Caco-2 (cell line): ENCODE measurements at regions not wholly inside any gene's neighbourhood (a gene's known extent, or its start where the extent isn't known, plus 50 kb on each side); places are given as distances from the start of the nearest gene placed in this dataset.

Experiments
- BruUV-seq: library from RNA; stranded (reverse); fragments of 400-500 nt; replicated peaks from 2 replicates; lab custom pipeline; 2021; lab: Mats Ljungman, UMichigan
- CTCF ChIA-PET: fragments of 300-600 bp; sonication (Branson Sonifier 250); formaldehyde crosslinking; loops from one replicate; lab custom pipeline; 2022; ENCODE audit warnings: antibody characterized with exemption; lab: Charles Lee
- POLR2A ChIA-PET: fragments of 300-600 bp; sonication (Branson Sonifier 250); formaldehyde crosslinking; loops from one replicate; lab custom pipeline; 2022; ENCODE audit warnings: antibody characterized with exemption; lab: Charles Lee
- DNase-seq, 2 experiments: peaks; one replicate each; pipeline versions ENCODE4 v3.0.0 to v3.0.0-alpha.2; 2020 to 2022
- H3K27me3 ChIP-seq: replicated peaks from 2 replicates; pipeline ENCODE4 v1.6.0; 2011; ENCODE audit warnings: low read length; ENCODE audit not compliant: control insufficient read depth, insufficient read depth
- H3K36me3 ChIP-seq: 2 replicates; pipeline ENCODE4 v1.5.1; 2011; ENCODE audit warnings: low read length; ENCODE audit not compliant: control insufficient read depth, insufficient read depth
- H3K4me1 ChIP-seq: fragments of 250-450 bp; sonication (Bioruptor Pico); 2 replicates; pipeline ENCODE4 v1.5.1; 2020; ENCODE audit warnings: mild to moderate bottlenecking
- H3K4me3 ChIP-seq: 2 replicates; pipeline ENCODE4 v1.5.1; 2011; ENCODE audit warnings: low read depth, mild to moderate bottlenecking, control low read depth, low read length
- H3K9me3 ChIP-seq: fragments of 250-450 bp; sonication (Bioruptor Pico); 2 replicates; pipeline ENCODE4 v1.5.1; 2020; ENCODE audit warnings: mild to moderate bottlenecking, moderate library complexity
- H3K27ac Mint-ChIP-seq: one replicate; pipeline ENCODE4 v1.8.0; 2022; ENCODE audit warnings: mixed read lengths; ENCODE audit not compliant: unreplicated experiment
- H3K27me3 Mint-ChIP-seq: one replicate; pipeline ENCODE4 v1.8.0; 2022; ENCODE audit warnings: mixed read lengths; ENCODE audit not compliant: insufficient read depth, unreplicated experiment
- H3K36me3 Mint-ChIP-seq: one replicate; pipeline ENCODE4 v1.8.0; 2022; ENCODE audit warnings: mild to moderate bottlenecking, mixed read lengths; ENCODE audit not compliant: insufficient read depth, unreplicated experiment
- H3K4me1 Mint-ChIP-seq: one replicate; pipeline ENCODE4 v1.8.0; 2022; ENCODE audit warnings: low read depth, mixed read lengths; ENCODE audit not compliant: unreplicated experiment
- H3K4me3 Mint-ChIP-seq: one replicate; pipeline ENCODE4 v1.8.0; 2022; ENCODE audit warnings: mild to moderate bottlenecking, moderate library complexity, mixed read lengths; ENCODE audit not compliant: unreplicated experiment
- H3K9me3 Mint-ChIP-seq: one replicate; pipeline ENCODE4 v1.8.0; 2022; ENCODE audit warnings: mixed read lengths; ENCODE audit not compliant: unreplicated experiment
- intact Hi-C: fragments of 100-400 bp; cut with micrococcal nuclease; formaldehyde crosslinking; loops from one replicate; pipeline ENCODE4 v1.10.0; 2022; ENCODE audit not compliant: unreplicated experiment
- TF ChIP-seq, protein P1 (sequence below), 2 experiments: fragments of 200-600 bp in 1 of 2; IDR thresholded peaks; 1 replicate in 1 of 2; 2 replicates in 1 of 2; pipeline versions ENCODE4 v1.5.1 to v1.8.0; 2011 to 2022; ENCODE audit warnings: antibody characterized with exemption in 1 of 2, control low read depth in 1 of 2, inconsistent platforms in 1 of 2, low read depth in 1 of 2, low read length in 1 of 2, mild to moderate bottlenecking in 1 of 2, moderate library complexity in 1 of 2; ENCODE audit not compliant: insufficient read depth in 1 of 2, severe bottlenecking in 1 of 2, unreplicated experiment in 1 of 2

- DNase-seq = no peak
- no peaks in the 10 kb centered on the region for H3K4me1 Mint-ChIP-seq
- peaks cover 9% of the 10 kb centered on the region for H3K9me3 Mint-ChIP-seq
- no peaks in the 10 kb centered on the region for H3K36me3 ChIP-seq
- no peak overlapping the region for H3K27ac Mint-ChIP-seq
- no peak overlapping the region for H3K4me3 ChIP-seq
- BruUV-seq = no TSS peak
- no peaks in the 10 kb centered on the region for H3K4me1 ChIP-seq
- POLR2A ChIA-PET = no interaction called here
- no peaks in the 10 kb centered on the region for H3K27me3 ChIP-seq
- CTCF ChIA-PET = no interaction called here
- H3K27me3 Mint-ChIP-seq = no peaks in the 10 kb centered on the region
- intact Hi-C loops = no loop called here
- no peaks in the 10 kb centered on the region for H3K9me3 ChIP-seq
- TF ChIP-seq, protein P1, sequence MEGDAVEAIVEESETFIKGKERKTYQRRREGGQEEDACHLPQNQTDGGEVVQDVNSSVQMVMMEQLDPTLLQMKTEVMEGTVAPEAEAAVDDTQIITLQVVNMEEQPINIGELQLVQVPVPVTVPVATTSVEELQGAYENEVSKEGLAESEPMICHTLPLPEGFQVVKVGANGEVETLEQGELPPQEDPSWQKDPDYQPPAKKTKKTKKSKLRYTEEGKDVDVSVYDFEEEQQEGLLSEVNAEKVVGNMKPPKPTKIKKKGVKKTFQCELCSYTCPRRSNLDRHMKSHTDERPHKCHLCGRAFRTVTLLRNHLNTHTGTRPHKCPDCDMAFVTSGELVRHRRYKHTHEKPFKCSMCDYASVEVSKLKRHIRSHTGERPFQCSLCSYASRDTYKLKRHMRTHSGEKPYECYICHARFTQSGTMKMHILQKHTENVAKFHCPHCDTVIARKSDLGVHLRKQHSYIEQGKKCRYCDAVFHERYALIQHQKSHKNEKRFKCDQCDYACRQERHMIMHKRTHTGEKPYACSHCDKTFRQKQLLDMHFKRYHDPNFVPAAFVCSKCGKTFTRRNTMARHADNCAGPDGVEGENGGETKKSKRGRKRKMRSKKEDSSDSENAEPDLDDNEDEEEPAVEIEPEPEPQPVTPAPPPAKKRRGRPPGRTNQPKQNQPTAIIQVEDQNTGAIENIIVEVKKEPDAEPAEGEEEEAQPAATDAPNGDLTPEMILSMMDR (IDR thresholded peaks at IDR 0.05; ENCODE audit: insufficient read depth in 1 of 2, low read depth in 1 of 2, low read length in 1 of 2, severe bottlenecking in 1 of 2, unreplicated experiment in 1 of 2) = no peak
- H3K36me3 Mint-ChIP-seq = no peaks in the 10 kb centered on the region
- no peak overlapping the region for H3K4me3 Mint-ChIP-seq
Measured at GRCh38 chr3:481111-481510, 284.5 kb downstream of the CHL1 start.

DNA sequence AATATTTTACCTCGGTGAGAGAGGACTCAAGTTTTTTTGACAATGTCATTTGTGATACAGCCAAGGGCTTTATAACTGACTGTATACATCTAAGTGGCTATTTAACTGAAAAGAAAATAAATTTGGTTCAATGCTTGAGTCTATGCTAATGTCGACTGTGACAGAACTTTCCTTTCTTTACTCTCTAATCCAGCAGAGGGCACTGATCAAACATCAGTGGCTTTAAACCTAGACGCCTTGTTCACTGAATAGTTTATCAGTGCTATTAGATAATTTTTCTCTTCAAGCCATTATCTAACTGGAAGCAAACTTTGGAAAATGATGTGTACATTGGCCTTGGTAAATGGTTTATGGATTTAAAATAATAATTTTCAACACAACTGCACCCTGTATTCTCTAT lies 285.1 kb downstream of the CHL1 start:
- DNase-seq = no peak
- no peaks in the 10 kb centered on the region for H3K27me3 ChIP-seq
- no peaks in the 10 kb centered on the region for H3K4me1 Mint-ChIP-seq
- H3K27me3 Mint-ChIP-seq = no peaks in the 10 kb centered on the region
- H3K4me3 ChIP-seq = no peak overlapping the region
- intact Hi-C loops = no loop called here
- H3K9me3 Mint-ChIP-seq = peaks cover 9% of the 10 kb centered on the region
- no peak overlapping the region for H3K27ac Mint-ChIP-seq
- no peaks in the 10 kb centered on the region for H3K9me3 ChIP-seq
- no TSS peak for BruUV-seq
- TF ChIP-seq, protein P1 (IDR thresholded peaks at IDR 0.05; ENCODE audit: insufficient read depth in 1 of 2, low read depth in 1 of 2, low read length in 1 of 2, severe bottlenecking in 1 of 2, unreplicated experiment in 1 of 2) = peak in 1 of 2 experiments; percentile 10
- H3K4me1 ChIP-seq = no peaks in the 10 kb centered on the region
- ChIA-PET POLR2A (no interaction called here), CTCF (no interaction called here)
- H3K36me3 Mint-ChIP-seq = no peaks in the 10 kb centered on the region
- H3K36me3 ChIP-seq = no peaks in the 10 kb centered on the region
- H3K4me3 Mint-ChIP-seq = no peak overlapping the region

DNA sequence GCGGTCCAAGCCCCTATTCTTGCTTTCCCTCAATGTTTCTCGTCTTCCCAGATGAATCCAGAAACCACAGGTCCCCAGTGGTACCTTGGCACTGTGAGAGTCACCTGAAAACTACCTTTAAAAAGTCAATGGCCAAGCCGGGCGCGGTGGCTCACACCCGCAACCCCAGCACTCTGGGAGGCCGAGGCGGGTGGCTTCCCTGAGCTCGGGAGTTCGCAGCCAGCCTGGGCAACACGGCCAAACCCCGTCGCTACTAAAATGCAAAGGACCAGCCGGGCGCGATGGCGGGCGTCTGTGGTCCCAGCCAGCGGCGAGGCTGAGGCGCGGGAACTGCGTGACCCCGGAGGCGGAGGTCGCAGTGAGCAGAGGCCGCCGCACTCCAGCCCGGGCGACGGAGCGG lies 285.9 kb downstream of the CHL1 start:
- BruUV-seq = no TSS peak

More for the DNA sequence above, 285.9 kb downstream of the CHL1 start:
- H3K4me1 Mint-ChIP-seq = no peaks in the 10 kb centered on the region
- no peak overlapping the region for H3K4me3 ChIP-seq
- H3K27me3 Mint-ChIP-seq = no peaks in the 10 kb centered on the region
- DNase-seq = no peak
- no peaks in the 10 kb centered on the region for H3K9me3 ChIP-seq
- no peaks in the 10 kb centered on the region for H3K27me3 ChIP-seq
- no peaks in the 10 kb centered on the region for H3K4me1 ChIP-seq
- peaks cover 9% of the 10 kb centered on the region for H3K9me3 Mint-ChIP-seq
- no peaks in the 10 kb centered on the region for H3K36me3 Mint-ChIP-seq
- no peak overlapping the region for H3K4me3 Mint-ChIP-seq
- TF ChIP-seq, protein P1 (IDR thresholded peaks at IDR 0.05; ENCODE audit: insufficient read depth in 1 of 2, low read depth in 1 of 2, low read length in 1 of 2, severe bottlenecking in 1 of 2, unreplicated experiment in 1 of 2) = no peak
- no peaks in the 10 kb centered on the region for H3K36me3 ChIP-seq
- no peak overlapping the region for H3K27ac Mint-ChIP-seq
- intact Hi-C loops = no loop called here
- ChIA-PET POLR2A (no interaction called here), CTCF (no interaction called here)
